KMS-11 (cell line): ENCODE measurements at regions not wholly inside any gene's neighbourhood (a gene's known extent, or its start where the extent isn't known, plus 50 kb on each side); places are given as distances from the start of the nearest gene placed in this dataset.

Source experiments
- H2AFZ ChIP-seq: fragments of 200-600 bp; sonication (generic); 2 replicates; pipeline ENCODE4 v1.6.1; 2016; ENCODE audit warnings: antibody characterized with exemption, mixed run types, low read depth
- H3K27ac ChIP-seq: fragments of 200-600 bp; sonication (generic); 2 replicates; pipeline ENCODE4 v1.6.1; 2016; ENCODE audit warnings: mild to moderate bottlenecking, mixed run types
- H3K27me3 ChIP-seq: fragments of 200-600 bp; sonication (generic); 2 replicates; pipeline ENCODE4 v1.6.1; 2017; ENCODE audit warnings: mild to moderate bottlenecking, low read depth, mixed run types, moderate library complexity; ENCODE audit not compliant: insufficient read depth
- H3K36me3 ChIP-seq: fragments of 200-600 bp; sonication (generic); 2 replicates; pipeline ENCODE4 v1.6.1; 2017; ENCODE audit warnings: mild to moderate bottlenecking, mixed run types; ENCODE audit not compliant: insufficient read depth
- H3K4me1 ChIP-seq: fragments of 200-600 bp; sonication (generic); 2 replicates; pipeline ENCODE4 v1.6.1; 2016; ENCODE audit warnings: mild to moderate bottlenecking, low read depth, mixed run types; ENCODE audit not compliant: poor library complexity, severe bottlenecking
- H3K4me2 ChIP-seq: fragments of 200-600 bp; sonication (generic); 2 replicates; pipeline ENCODE4 v1.7.0; 2016; ENCODE audit warnings: mild to moderate bottlenecking, mixed run types
- H3K4me3 ChIP-seq: fragments of 200-600 bp; sonication (generic); IDR thresholded peaks from 2 replicates; pipeline ENCODE4 v1.6.1; 2017; ENCODE audit warnings: low read depth, low read length, mixed read lengths; ENCODE audit not compliant: insufficient read depth
- H3K79me2 ChIP-seq: fragments of 200-600 bp; sonication (generic); 2 replicates; pipeline ENCODE4 v1.6.1; 2016; ENCODE audit warnings: low read depth, mixed run types; ENCODE audit not compliant: insufficient read depth
- H3K9ac ChIP-seq: fragments of 200-600 bp; sonication (generic); 2 replicates; pipeline ENCODE4 v1.6.1; 2016; ENCODE audit warnings: mild to moderate bottlenecking, mixed run types
- H4K20me1 ChIP-seq: fragments of 200-600 bp; sonication (generic); 2 replicates; pipeline ENCODE4 v1.6.1; 2016; ENCODE audit warnings: mild to moderate bottlenecking, mixed run types; ENCODE audit not compliant: insufficient read depth
- TF ChIP-seq, protein P1 (sequence below): fragments of 200-600 bp; sonication (generic); conservative IDR thresholded peaks from 2 replicates; pipeline ENCODE4 v1.6.1; 2017; ENCODE audit warnings: low read depth, mild to moderate bottlenecking, antibody characterized with exemption, low read length, moderate library complexity, mixed read lengths

DNA sequence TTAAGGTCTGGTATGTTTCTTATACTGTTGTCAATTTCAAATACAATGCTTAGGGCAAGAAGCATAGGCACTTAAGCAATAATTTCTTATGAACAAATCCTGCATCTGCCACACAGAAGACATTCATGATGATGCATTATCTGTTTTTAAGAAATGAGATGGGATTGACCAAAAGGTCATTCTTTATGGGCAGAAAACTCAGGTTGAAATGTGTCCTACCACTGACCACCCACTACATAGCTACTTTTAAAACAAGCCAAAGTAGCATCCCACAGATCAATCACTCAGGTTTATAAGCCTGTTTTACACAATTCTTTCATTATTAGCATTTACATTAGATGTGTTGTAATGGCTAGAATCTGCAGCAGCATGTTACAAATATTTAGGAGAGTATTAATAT, 617.8 kb downstream of the PCDH7 start:
- Histone ChIP-seq H4K20me1 (no peaks in the 10 kb centered on the region), H3K4me3 (no peak overlapping the region), H3K9ac (no peak overlapping the region), H3K27ac (no peak overlapping the region), H3K36me3 (no peaks in the 10 kb centered on the region), H3K27me3 (no peaks in the 10 kb centered on the region), H2AFZ (no peak overlapping the region), H3K4me1 (no peaks in the 10 kb centered on the region), H3K4me2 (no peak overlapping the region), H3K79me2 (no peaks in the 10 kb centered on the region)
- TF ChIP-seq, protein P1, sequence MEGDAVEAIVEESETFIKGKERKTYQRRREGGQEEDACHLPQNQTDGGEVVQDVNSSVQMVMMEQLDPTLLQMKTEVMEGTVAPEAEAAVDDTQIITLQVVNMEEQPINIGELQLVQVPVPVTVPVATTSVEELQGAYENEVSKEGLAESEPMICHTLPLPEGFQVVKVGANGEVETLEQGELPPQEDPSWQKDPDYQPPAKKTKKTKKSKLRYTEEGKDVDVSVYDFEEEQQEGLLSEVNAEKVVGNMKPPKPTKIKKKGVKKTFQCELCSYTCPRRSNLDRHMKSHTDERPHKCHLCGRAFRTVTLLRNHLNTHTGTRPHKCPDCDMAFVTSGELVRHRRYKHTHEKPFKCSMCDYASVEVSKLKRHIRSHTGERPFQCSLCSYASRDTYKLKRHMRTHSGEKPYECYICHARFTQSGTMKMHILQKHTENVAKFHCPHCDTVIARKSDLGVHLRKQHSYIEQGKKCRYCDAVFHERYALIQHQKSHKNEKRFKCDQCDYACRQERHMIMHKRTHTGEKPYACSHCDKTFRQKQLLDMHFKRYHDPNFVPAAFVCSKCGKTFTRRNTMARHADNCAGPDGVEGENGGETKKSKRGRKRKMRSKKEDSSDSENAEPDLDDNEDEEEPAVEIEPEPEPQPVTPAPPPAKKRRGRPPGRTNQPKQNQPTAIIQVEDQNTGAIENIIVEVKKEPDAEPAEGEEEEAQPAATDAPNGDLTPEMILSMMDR: no peak

GRCh38 chr4:31341601-31342359, 621.6 kb downstream of the PCDH7 start:
- Histone ChIP-seq H3K4me2 (no peak overlapping the region), H3K27ac (no peak overlapping the region), H3K9ac (no peak overlapping the region), H3K36me3 (no peaks in the 10 kb centered on the region), H4K20me1 (no peaks in the 10 kb centered on the region), H3K4me1 (no peaks in the 10 kb centered on the region), H2AFZ (no peak overlapping the region), H3K4me3 (no peak overlapping the region), H3K79me2 (no peaks in the 10 kb centered on the region), H3K27me3 (no peaks in the 10 kb centered on the region)
- TF ChIP-seq, protein P1: no peak

- no peaks in the 10 kb centered on the region for H3K79me2 ChIP-seq
- no peaks in the 10 kb centered on the region for H3K36me3 ChIP-seq
- no peaks in the 10 kb centered on the region for H3K4me1 ChIP-seq
- no peak overlapping the region for H3K4me3 ChIP-seq
- no peak overlapping the region for H3K4me2 ChIP-seq
- H3K27ac ChIP-seq: no peak overlapping the region
- no peak overlapping the region for H2AFZ ChIP-seq
- TF ChIP-seq, protein P1: no peak
- no peak overlapping the region for H3K9ac ChIP-seq
- no peaks in the 10 kb centered on the region for H4K20me1 ChIP-seq
- no peaks in the 10 kb centered on the region for H3K27me3 ChIP-seq
Observed at GRCh38 chr4:31343061-31343460, 622.9 kb downstream of the PCDH7 start.

GRCh38 chr4:31349907-31350306, 629.7 kb downstream of the PCDH7 start:
- no peaks in the 10 kb centered on the region for H3K4me1 ChIP-seq
- no peaks in the 10 kb centered on the region for H3K27me3 ChIP-seq
- H4K20me1 ChIP-seq: no peaks in the 10 kb centered on the region
- no peak overlapping the region for H3K27ac ChIP-seq
- no peaks in the 10 kb centered on the region for H3K79me2 ChIP-seq
- no peak overlapping the region for H3K4me2 ChIP-seq
- H3K4me3 ChIP-seq: no peak overlapping the region
- H3K9ac ChIP-seq: no peak overlapping the region
- H3K36me3 ChIP-seq: no peaks in the 10 kb centered on the region
- TF ChIP-seq, protein P1: no peak
- no peak overlapping the region for H2AFZ ChIP-seq
